Esophagus muscularis mucosa (tissue), 3 donors: ENCODE measurements at regions not wholly inside any gene's neighbourhood (a gene's known extent, or its start where the extent isn't known, plus 50 kb on each side); places are given as distances from the start of the nearest gene placed in this dataset.

Experiments used
- CTCF ChIP-seq, 3 experiments: fragments of 200-600 bp in 2 of 3; fragments of 450-650 bp in 1 of 3; sonication (generic) in 2 of 3; IDR thresholded peaks; one replicate each; pipeline ENCODE4 v1.5.1; 2017 to 2019; ENCODE audit warnings: antibody characterized with exemption in 3 of 3, mild to moderate bottlenecking in 2 of 3, moderate library complexity in 1 of 3
- POLR2A ChIP-seq: fragments of 450-650 bp; IDR thresholded peaks from one replicate; pipeline ENCODE4 v1.6.1; 2017; ENCODE audit warnings: antibody characterized with exemption, moderate library complexity, mild to moderate bottlenecking, low read depth

DNA sequence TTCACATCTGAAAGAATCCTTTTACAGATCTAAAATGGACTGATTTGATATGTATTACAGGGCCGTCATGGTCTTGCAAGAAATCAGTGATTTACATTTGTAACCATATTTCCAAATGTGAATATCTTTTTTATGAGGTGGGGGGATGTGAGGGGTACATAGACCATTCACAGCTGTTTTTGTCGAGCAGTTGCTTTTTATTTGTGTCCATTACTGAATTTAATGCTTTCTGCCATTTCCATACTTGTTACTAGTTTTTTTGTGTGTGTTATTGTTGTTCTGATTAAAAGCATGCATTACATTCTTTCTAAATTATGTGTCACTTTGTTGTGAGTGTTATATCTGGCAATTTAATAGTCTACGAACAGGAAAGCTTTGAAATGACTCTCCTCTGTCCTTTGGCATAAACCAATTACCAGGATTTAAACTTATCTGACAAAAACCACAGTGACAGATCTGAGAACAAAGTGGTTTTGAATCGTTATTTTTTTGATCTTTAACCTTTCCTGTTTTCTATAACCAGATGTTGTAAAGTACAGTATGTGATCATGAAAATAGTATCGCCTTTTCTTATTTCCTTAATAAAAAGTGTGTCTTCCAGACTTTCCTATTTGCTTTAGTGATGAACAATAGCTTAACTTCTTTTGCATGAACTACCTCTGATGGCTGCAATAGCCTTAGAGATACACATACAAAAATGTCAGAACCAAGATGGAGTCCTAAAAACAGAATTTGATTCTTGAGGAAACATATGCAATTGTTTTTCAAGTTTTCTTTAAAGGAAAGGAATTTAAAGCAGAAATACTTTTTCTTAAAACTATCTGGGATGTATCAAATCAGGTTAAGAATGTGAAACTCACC lies 354.2 kb upstream of the ACVR2A start:
- TF ChIP-seq CTCF (IDR thresholded peaks at IDR 0.05) (no peak), POLR2A (no peak)
